ENCODE measurements at regions not wholly inside any gene's neighbourhood (a gene's known extent, or its start where the extent isn't known, plus 50 kb on each side); places are given as distances from the start of the nearest gene placed in this dataset.
"Not testable (repeated sequence)": the region's sequence is repeated elsewhere in the genome, so short reads cannot be mapped to it uniquely, and the experiment has no call there.

- DNase-seq = no peak
Observed at GRCh38 chr12:34398366-34398705, 376.0 kb downstream of the ALG10 start.

- DNase-seq = no peak
Observed at GRCh38 chr12:34398706-34399630, 376.7 kb downstream of the ALG10 start.

GRCh38 chr12:34399631-34400410 is 377.5 kb downstream of the ALG10 start:
- DNase-seq = no peak

GRCh38 chr12:34400411-34400881 is 378.1 kb downstream of the ALG10 start:
- DNase-seq = no peak

DNA sequence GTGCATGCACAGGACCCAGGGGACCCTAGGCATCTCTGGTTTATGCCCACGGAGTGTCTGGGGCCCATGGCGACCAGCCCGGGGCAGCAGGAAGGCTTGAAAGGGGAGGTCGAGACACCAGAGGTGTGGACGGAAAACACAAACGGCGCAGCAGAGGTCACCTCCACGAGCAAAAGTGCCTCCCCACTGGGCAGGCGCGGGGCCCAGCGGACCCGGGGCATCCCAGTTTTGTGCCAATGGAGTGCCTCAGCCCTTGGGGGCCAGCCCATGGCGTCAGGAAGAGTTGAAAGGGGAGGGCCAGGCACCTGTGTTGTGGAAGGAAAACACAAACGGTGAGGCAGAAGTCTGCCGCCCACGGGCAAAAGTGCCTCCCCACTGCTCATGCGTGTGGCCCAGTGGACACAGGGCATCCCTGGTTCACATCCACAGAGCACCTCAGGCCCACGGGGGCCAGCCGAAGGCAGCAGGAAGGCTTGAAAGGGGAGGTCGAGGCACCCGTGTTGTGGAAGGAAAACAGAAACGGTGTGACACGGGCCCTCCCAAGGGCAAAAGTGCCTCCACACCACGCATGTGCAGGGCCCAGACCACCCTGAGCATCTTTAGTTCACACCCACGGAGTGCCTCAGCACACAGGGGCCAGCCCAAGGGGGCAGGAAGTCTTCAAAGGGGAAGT is 378.8 kb downstream of the ALG10 start:
- no peak for DNase-seq

DNA sequence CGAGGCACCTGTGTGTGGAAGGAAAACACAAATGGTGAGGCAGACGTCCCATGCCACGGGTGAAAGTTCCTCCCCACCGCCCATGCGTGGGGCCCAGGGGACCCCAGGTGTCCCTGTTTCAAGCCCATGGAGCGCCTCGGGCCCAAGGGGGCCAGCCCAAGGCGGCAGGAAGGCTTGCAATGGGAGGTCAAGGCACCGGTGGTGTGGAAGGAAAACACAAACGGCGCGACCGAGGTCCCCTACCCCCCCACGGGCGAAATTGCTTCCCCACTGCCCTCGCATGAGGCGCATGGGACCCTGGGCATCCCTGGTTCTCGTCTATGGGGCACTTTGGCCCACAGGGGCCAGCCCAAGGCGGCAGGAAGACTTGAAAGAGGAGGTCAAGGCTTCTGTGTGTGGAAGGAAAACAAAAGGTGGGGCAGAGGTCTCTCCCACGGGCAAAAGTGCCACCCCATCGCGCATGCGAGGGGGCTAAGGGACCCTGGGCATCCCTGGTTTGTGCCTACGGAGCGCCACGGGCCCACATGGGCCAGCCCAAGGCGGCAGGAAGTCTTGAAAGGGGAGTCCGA is 379.4 kb downstream of the ALG10 start:
- no peak for DNase-seq

- no peak for DNase-seq
Observed at GRCh38 chr12:34402228-34402898, 380.1 kb downstream of the ALG10 start.

GRCh38 chr12:34402899-34403705 is 380.8 kb downstream of the ALG10 start:
- no peak for DNase-seq

GRCh38 chr12:34403706-34404376 is 381.5 kb downstream of the ALG10 start:
- no peak for DNase-seq

- DNase-seq = no peak
Observed at GRCh38 chr12:34404377-34405285, 382.3 kb downstream of the ALG10 start.

- DNase-seq = no peak
Observed at GRCh38 chr12:34405286-34406227, 383.3 kb downstream of the ALG10 start.

DNA sequence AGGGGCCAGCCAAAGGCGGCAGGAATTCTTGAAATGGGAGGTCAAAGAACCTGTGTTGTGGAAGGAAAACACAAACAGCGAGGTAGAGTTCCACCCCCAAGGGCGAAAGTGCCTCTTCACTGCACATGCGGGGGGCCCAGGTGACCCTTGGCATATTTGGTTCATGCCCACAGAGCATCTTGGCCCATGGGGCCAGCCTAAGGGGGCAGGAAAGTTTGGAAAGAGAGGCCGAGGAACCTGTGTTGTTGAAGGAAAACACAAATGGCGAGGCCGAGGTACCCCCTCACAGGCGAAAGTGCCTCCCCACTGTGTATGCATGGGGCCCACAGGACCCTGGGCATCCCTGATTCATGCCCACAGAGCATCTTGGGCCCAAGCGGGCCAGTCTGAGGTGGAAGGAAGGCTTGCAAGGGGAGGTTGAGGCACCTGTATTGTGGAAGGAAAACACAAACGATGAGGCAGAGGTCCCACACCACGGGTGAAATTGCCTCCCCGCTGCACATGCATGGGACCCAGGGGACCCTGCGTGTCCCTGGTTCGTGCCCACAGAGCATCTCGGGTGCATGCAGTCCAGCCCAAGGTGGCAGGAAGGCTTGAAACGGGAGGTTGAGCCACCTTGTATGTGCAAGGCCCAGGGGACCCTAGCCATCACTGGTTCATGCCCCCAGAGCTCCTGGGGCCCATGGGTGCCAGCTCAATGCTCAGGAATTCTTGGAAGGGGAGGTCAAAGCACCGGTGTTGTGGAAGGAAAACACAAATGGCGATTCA is 384.1 kb downstream of the ALG10 start:
- no peak for DNase-seq

GRCh38 chr12:34406996-34407300 is 384.7 kb downstream of the ALG10 start:
- no peak for DNase-seq

GRCh38 chr12:34407813-34408212 is 385.5 kb downstream of the ALG10 start:
- no peak for DNase-seq

- DNase-seq = not testable (repeated sequence)
Observed at GRCh38 chr12:34431509-34431908, 409.2 kb downstream of the ALG10 start.
